ENCODE measurements at regions not wholly inside any gene's neighbourhood (a gene's known extent, or its start where the extent isn't known, plus 50 kb on each side); places are given as distances from the start of the nearest gene placed in this dataset.

DNA sequence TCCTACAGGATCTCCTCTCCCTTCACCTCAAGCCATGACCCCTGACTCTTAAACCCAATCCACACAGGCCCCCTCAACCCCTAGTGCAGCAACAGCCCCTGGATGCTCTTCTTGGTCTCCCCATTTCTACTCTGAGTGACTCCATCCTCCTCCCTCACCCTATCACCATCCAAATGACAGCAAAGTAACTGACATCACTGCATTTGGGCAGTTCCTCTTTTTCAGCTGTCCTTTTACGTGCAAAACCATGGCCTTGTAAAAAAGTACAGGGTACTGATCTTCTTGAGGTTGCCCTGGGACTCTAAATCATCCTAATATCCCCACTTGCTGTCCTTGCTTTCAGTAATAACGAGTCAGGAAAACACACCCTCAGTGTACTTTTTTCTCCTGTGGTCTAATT is 454.9 kb downstream of the ADRA2A start (continued):
- TF ChIP-seq RXRA (IDR thresholded peaks at IDR 0.05; ENCODE audit: insufficient read depth, low read depth, low read length): no peak
- no peak for TF ChIP-seq RBBP5 (IDR thresholded peaks at IDR 0.05; ENCODE audit: borderline replicate concordance, low read depth, low read length)
- TF ChIP-seq KDM4A (IDR thresholded peaks at IDR 0.05; ENCODE audit: low read depth, low read length, severe bottlenecking): no peak

Data from H1 (cell line).